HEK293T (cell line): ENCODE measurements at regions not wholly inside any gene's neighbourhood (a gene's known extent, or its start where the extent isn't known, plus 50 kb on each side); places are given as distances from the start of the nearest gene placed in this dataset.

ENCODE experiments used
- FOXA1 ChIP-seq: fragments of 450-650 bp; IDR thresholded peaks from 2 replicates; pipeline ENCODE4 v1.6.1; 2016; ENCODE audit warnings: mild to moderate bottlenecking
- FOXM1 ChIP-seq: fragments of 450-650 bp; IDR thresholded peaks from 2 replicates; pipeline ENCODE4 v1.6.1; 2017; ENCODE audit warnings: mild to moderate bottlenecking, borderline replicate concordance

- no peak for TF ChIP-seq FOXA1
- no peak for TF ChIP-seq FOXM1
Measured at GRCh38 chr11:119896387-119897045, 167.5 kb upstream of the NECTIN1 start.
